ENCODE measurements at regions not wholly inside any gene's neighbourhood (a gene's known extent, or its start where the extent isn't known, plus 50 kb on each side); places are given as distances from the start of the nearest gene placed in this dataset.

DNA sequence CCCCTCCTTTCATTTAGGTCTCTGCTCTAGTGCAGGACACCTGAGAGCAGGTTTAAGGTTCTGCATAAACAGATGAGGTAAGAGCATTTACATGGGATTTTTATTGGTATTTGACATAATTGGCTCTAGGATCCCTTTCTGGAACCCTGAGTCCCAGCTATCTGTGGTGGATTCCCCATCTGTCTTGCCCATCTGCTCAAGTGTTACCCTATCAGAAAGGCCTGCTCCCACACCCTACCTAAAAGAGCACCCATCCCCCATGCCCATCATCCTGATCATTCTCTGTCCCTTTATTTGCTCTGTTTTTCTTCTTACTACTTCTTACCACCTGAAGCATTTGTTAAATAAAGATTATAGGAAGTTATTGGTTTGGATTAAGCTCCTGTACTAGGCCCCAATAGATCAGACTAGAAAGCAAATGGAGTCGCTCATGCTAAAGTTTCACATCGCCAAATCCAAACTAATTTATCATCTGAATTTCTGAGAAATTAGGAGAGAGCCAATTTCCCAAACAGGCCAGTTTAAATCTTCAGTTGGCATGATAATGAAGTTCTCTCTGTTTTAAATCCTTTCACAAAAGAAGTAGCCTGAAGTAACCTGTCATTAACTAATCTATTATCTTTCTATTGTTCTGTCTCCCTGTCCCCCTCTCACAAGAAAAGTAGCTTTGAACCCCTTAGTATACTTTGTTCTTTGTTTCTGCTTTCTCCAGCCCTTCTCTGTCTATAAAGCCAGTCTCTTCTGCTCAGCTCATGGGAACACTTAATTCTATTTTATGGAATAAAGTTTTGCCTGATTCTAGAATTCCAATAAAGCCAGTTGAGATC, 178.6 kb downstream of the ZNF674 start:
- TF ChIP-seq CTCF (IDR thresholded peaks at IDR 0.05) (no peak), SIN3A (IDR thresholded peaks at IDR 0.05; ENCODE audit: borderline replicate concordance, insufficient read depth, low read depth, low read length) (no peak), TCF7L2 (IDR thresholded peaks at IDR 0.05; ENCODE audit: low read depth, low read length) (no peak), POLR2AphosphoS5 (IDR thresholded peaks at IDR 0.05; ENCODE audit: low read depth, low read length) (no peak)
- TF ChIP-seq, protein P1, sequence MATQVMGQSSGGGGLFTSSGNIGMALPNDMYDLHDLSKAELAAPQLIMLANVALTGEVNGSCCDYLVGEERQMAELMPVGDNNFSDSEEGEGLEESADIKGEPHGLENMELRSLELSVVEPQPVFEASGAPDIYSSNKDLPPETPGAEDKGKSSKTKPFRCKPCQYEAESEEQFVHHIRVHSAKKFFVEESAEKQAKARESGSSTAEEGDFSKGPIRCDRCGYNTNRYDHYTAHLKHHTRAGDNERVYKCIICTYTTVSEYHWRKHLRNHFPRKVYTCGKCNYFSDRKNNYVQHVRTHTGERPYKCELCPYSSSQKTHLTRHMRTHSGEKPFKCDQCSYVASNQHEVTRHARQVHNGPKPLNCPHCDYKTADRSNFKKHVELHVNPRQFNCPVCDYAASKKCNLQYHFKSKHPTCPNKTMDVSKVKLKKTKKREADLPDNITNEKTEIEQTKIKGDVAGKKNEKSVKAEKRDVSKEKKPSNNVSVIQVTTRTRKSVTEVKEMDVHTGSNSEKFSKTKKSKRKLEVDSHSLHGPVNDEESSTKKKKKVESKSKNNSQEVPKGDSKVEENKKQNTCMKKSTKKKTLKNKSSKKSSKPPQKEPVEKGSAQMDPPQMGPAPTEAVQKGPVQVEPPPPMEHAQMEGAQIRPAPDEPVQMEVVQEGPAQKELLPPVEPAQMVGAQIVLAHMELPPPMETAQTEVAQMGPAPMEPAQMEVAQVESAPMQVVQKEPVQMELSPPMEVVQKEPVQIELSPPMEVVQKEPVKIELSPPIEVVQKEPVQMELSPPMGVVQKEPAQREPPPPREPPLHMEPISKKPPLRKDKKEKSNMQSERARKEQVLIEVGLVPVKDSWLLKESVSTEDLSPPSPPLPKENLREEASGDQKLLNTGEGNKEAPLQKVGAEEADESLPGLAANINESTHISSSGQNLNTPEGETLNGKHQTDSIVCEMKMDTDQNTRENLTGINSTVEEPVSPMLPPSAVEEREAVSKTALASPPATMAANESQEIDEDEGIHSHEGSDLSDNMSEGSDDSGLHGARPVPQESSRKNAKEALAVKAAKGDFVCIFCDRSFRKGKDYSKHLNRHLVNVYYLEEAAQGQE (IDR thresholded peaks at IDR 0.05; ENCODE audit: insufficient read depth in 1 of 2, low read depth in 2 of 2, low read length in 1 of 2), result no peak

All from Panc1 (cell line).